ENCODE measurements at regions not wholly inside any gene's neighbourhood (a gene's known extent, or its start where the extent isn't known, plus 50 kb on each side); places are given as distances from the start of the nearest gene placed in this dataset.

- DNase-seq (ENCODE audit: low read depth): no peak
These were observed 220.5 kb downstream of the CENPF start for GRCh38 chr1:214823311-214824117.

GRCh38 chr1:214824763-214825162, 221.8 kb downstream of the CENPF start:
- DNase-seq (ENCODE audit: low read depth): no peak

- DNase-seq (ENCODE audit: low read depth): no peak
These were observed 223.6 kb downstream of the CENPF start for GRCh38 chr1:214826619-214827018.

GRCh38 chr1:214827883-214828282, 224.9 kb downstream of the CENPF start:
- no peak for DNase-seq (ENCODE audit: low read depth)

- DNase-seq (ENCODE audit: low read depth): no peak
These were observed 227.9 kb downstream of the CENPF start for GRCh38 chr1:214830941-214831340.

- DNase-seq (ENCODE audit: low read depth): no peak
These were observed 229.0 kb downstream of the CENPF start for GRCh38 chr1:214831956-214832355.

GRCh38 chr1:214833178-214833756, 230.3 kb downstream of the CENPF start:
- DNase-seq (ENCODE audit: low read depth): peak; percentile 50

GRCh38 chr1:214837376-214837775, 234.4 kb downstream of the CENPF start:
- DNase-seq (ENCODE audit: low read depth): no peak

GRCh38 chr1:214838351-214838750, 235.4 kb downstream of the CENPF start:
- no peak for DNase-seq (ENCODE audit: low read depth)

GRCh38 chr1:214840356-214840755, 237.4 kb downstream of the CENPF start:
- DNase-seq (ENCODE audit: low read depth): no peak

GRCh38 chr1:214842856-214843255, 239.7 kb upstream of the KCNK2 start:
- peak; percentile 52 for DNase-seq (ENCODE audit: low read depth)

- no peak for DNase-seq (ENCODE audit: low read depth)
These were observed 239.3 kb upstream of the KCNK2 start for GRCh38 chr1:214843281-214843680.

- DNase-seq (ENCODE audit: low read depth): no peak
These were observed 238.2 kb upstream of the KCNK2 start for GRCh38 chr1:214844319-214844718.

- no peak for DNase-seq (ENCODE audit: low read depth)
These were observed 236.3 kb upstream of the KCNK2 start for GRCh38 chr1:214846276-214846675.

GRCh38 chr1:214847071-214847810, 235.3 kb upstream of the KCNK2 start:
- DNase-seq (ENCODE audit: low read depth): no peak

- no peak for DNase-seq (ENCODE audit: low read depth)
These were observed 234.4 kb upstream of the KCNK2 start for GRCh38 chr1:214848101-214848500.

- DNase-seq (ENCODE audit: low read depth): no peak
These were observed 232.0 kb upstream of the KCNK2 start for GRCh38 chr1:214850432-214851050.

- no peak for DNase-seq (ENCODE audit: low read depth)
These were observed 229.2 kb upstream of the KCNK2 start for GRCh38 chr1:214853340-214853739.

GRCh38 chr1:214854126-214854875, 228.2 kb upstream of the KCNK2 start:
- no peak for DNase-seq (ENCODE audit: low read depth)

- DNase-seq (ENCODE audit: low read depth): no peak
These were observed 225.7 kb upstream of the KCNK2 start for GRCh38 chr1:214856843-214857242.

GRCh38 chr1:214857716-214858115, 224.8 kb upstream of the KCNK2 start:
- DNase-seq (ENCODE audit: low read depth): no peak

Data from myocyte (in vitro differentiated cells).